GM23248 (cell line): ENCODE measurements at regions not wholly inside any gene's neighbourhood (a gene's known extent, or its start where the extent isn't known, plus 50 kb on each side); places are given as distances from the start of the nearest gene placed in this dataset.

Experiments used
- DNase-seq: peaks from one replicate; pipeline ENCODE4 v3.0.0-alpha.2; 2015
- H2AFZ ChIP-seq: fragments of 200-600 bp; sonication (generic); 2 replicates; pipeline ENCODE4 v1.6.1; 2016; ENCODE audit warnings: antibody characterized with exemption
- H3F3A ChIP-seq: fragments of 200-600 bp; sonication (generic); 2 replicates; pipeline ENCODE4 v1.6.1; 2016; ENCODE audit warnings: mild to moderate bottlenecking, antibody characterized with exemption, mixed run types; ENCODE audit not compliant: insufficient read depth
- H3K27ac ChIP-seq: fragments of 200-600 bp; sonication (generic); 2 replicates; pipeline ENCODE4 v1.5.1; 2016; ENCODE audit warnings: mild to moderate bottlenecking
- H3K27me3 ChIP-seq: fragments of 200-600 bp; sonication (generic); replicated peaks from 2 replicates; pipeline ENCODE4 v1.6.1; 2016; ENCODE audit warnings: mild to moderate bottlenecking; ENCODE audit not compliant: insufficient read depth
- H3K36me3 ChIP-seq: fragments of 200-600 bp; sonication (generic); 2 replicates; pipeline ENCODE4 v1.6.1; 2016; ENCODE audit warnings: low read depth, mild to moderate bottlenecking
- H3K4me1 ChIP-seq: fragments of 200-600 bp; sonication (generic); 2 replicates; pipeline ENCODE4 v1.6.1; 2016; ENCODE audit warnings: mild to moderate bottlenecking; ENCODE audit not compliant: insufficient read depth
- H3K4me2 ChIP-seq: fragments of 200-600 bp; sonication (generic); one replicate; pipeline ENCODE4 v1.6.1; 2016; ENCODE audit warnings: mild to moderate bottlenecking; ENCODE audit not compliant: unreplicated experiment
- H3K4me3 ChIP-seq: fragments of 200-600 bp; sonication (generic); 2 replicates; pipeline ENCODE4 v1.5.1; 2016; ENCODE audit warnings: mild to moderate bottlenecking
- H3K79me2 ChIP-seq: fragments of 200-600 bp; sonication (generic); 2 replicates; pipeline ENCODE4 v1.6.1; 2016; ENCODE audit warnings: mild to moderate bottlenecking; ENCODE audit not compliant: insufficient read depth
- H3K9ac ChIP-seq: fragments of 200-600 bp; sonication (generic); 2 replicates; pipeline ENCODE4 v1.6.1; 2016; ENCODE audit warnings: mild to moderate bottlenecking
- H3K9me2 ChIP-seq: fragments of 200-600 bp; sonication (generic); 2 replicates; pipeline ENCODE4 v1.6.1; 2016; ENCODE audit warnings: mixed run types, mild to moderate bottlenecking, moderate library complexity; ENCODE audit not compliant: insufficient read depth
- H3K9me3 ChIP-seq: fragments of 200-600 bp; sonication (generic); one replicate; pipeline ENCODE4 v1.6.1; 2017; ENCODE audit warnings: low read depth
- H4K20me1 ChIP-seq: fragments of 200-600 bp; sonication (generic); 2 replicates; pipeline ENCODE4 v1.6.0; 2016; ENCODE audit not compliant: insufficient read depth
- EZH2 ChIP-seq: fragments of 200-600 bp; sonication (generic); IDR thresholded peaks from 2 replicates; pipeline ENCODE4 v1.6.1; 2018; ENCODE audit warnings: antibody characterized with exemption, mild to moderate bottlenecking; ENCODE audit not compliant: insufficient read depth, poor library complexity, severe bottlenecking
- EZH2phosphoT487 ChIP-seq: fragments of 200-600 bp; sonication (generic); IDR thresholded peaks from 2 replicates; pipeline ENCODE4 v1.6.1; 2018; ENCODE audit warnings: antibody characterized with exemption, moderate library complexity, mild to moderate bottlenecking, low read depth; ENCODE audit not compliant: insufficient read depth
- WGBS, 2 experiments: methylation state at CpG; one replicate each; pipeline ENCODE4 v1.1.6; 2015 to 2017; ENCODE audit warnings: low lambda C conversion rate in 2 of 2, low coverage in 1 of 2; ENCODE audit errors: missing lambda C conversion rate in 2 of 2; 5-methylcytosine and 5-hydroxymethylcytosine counted together
- in situ Hi-C: fragments of 300-500 bp; cut with MboI; formaldehyde crosslinking; loops from 2 replicates; pipeline ENCODE4 v1.15.0; 2020

DNA sequence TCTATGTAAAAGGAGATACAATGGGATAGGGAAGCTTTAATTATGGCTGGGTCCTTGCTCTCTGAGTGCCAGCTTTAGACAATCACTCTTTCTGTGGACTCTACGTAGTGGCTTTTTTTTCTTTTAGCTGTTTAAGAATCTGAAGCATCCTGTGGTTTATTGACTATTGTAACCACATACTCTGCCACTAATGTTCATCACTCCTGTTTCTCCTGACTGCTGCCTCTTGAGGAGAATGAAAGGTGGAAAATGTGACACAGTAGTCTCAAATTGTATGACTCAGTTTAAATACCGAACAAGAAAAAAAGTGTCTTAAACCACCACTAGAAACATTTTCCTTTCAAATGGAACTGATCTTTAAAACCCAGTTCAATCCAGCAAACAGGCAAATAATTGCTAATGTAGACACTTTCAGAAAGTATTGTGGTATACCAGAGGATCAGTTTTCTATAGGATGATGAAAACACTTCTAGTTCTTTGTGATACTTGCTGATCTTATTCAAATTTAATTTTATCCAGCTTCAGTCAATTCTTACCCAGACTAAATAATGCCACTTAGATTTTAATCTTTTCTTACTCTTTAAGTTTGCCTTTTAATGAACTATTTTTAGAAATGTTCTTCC is 302.7 kb upstream of the PMFBP1 start:
- Histone ChIP-seq H3K27me3 (no peaks in the 10 kb centered on the region), H3K36me3 (no peaks in the 10 kb centered on the region), H3K9me3 (no peaks in the 10 kb centered on the region), H3F3A (peaks cover 16% of the 10 kb centered on the region; the same call in 1 of the 2 replicates), H3K9me2 (no peaks in the 10 kb centered on the region), H2AFZ (peak overlapping the region; percentile 35), H3K9ac (peak overlapping the region; percentile 35), H3K79me2 (no peaks in the 10 kb centered on the region), H4K20me1 (no peaks in the 10 kb centered on the region), H3K4me3 (peak overlapping the region; percentile 11), H3K4me2 (peak overlapping the region; percentile 52), H3K4me1 (peaks cover 22% of the 10 kb centered on the region), H3K27ac (peak overlapping the region; percentile 63)
- 2 to 4% methylated on average over 2 of the region's 2 CpGs for WGBS, 2 experiments
- DNase-seq: peak; percentile 92
- in situ Hi-C loops: loop anchor here (25.0 kb wide), 1 partner anchor 713 kb away; no protein-coding TSS in a partner anchor
- TF ChIP-seq EZH2: no peak
- TF ChIP-seq EZH2phosphoT487: peak; percentile 78

DNA sequence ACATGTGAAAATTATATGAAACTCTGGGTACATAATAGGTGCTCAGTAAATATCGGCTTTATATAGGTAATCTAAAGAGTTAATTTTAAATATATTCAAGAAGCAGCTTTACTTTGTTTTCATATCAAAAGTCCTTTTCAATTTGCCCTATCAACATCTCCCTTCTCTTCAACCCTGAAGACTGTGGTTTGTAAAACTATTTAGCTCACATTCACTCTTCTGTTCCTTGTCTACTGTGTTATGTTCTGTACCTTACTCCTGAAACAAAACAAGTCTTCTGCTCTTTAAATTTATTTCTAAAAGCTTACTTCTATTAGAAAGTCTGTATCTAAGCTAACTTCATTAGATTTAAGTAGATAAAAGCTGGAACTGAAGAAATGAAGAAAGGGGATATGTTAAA is 301.7 kb upstream of the PMFBP1 start:
- DNase-seq: no peak
- H3K27me3 ChIP-seq: no peaks in the 10 kb centered on the region
- WGBS, 2 experiments: 98 to 100% methylated on average over 1 of the region's 1 CpG
- no peaks in the 10 kb centered on the region for H3K36me3 ChIP-seq
- H2AFZ ChIP-seq: peak overlapping the region; percentile 35
- H3K9me3 ChIP-seq: no peaks in the 10 kb centered on the region
- no peaks in the 10 kb centered on the region for H3K9me2 ChIP-seq
- in situ Hi-C loops: no loop called here
- H3K4me3 ChIP-seq: no peak overlapping the region
- H4K20me1 ChIP-seq: no peaks in the 10 kb centered on the region
- H3K9ac ChIP-seq: peak overlapping the region; percentile 35; the same call in 1 of the 2 replicates
- peaks cover 16% of the 10 kb centered on the region; the same call in 1 of the 2 replicates for H3F3A ChIP-seq
- H3K27ac ChIP-seq: peak overlapping the region; percentile 63
- TF ChIP-seq EZH2: no peak
- no peak for TF ChIP-seq EZH2phosphoT487
- H3K4me2 ChIP-seq: peak overlapping the region; percentile 52
- peaks cover 24% of the 10 kb centered on the region for H3K4me1 ChIP-seq
- no peaks in the 10 kb centered on the region for H3K79me2 ChIP-seq

DNA sequence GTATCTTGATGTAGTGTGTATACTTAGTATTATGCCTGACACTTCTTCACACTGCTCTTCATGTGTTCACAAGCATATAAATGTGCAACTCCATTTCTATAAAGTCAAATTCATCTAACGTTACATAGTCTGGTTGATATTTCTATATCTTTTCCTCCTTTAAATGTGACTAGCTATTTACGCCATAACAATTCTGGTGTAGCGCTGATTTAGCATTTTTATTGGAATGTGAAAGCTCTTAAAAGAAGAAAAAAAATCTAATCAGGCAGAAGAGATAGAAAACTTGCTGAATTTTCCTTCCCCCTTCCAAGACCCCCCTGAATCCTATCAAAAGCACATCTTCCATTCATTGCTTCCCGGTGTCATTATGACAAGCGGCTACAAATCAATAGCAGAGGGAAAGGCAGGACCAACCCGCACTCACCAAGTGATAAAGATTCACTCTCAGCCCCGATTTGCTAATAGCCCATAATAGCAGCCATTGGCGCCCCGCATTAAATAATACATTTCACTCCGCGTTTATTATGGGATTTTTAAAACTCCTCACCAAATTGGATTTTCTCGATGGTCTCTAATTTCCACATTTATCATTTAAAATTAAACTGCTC is 299.5 kb upstream of the PMFBP1 start:
- Histone ChIP-seq H3K4me2 (no peak overlapping the region), H3K4me1 (peaks cover 38% of the 10 kb centered on the region), H3K9me2 (no peaks in the 10 kb centered on the region), H3F3A (peaks cover 16% of the 10 kb centered on the region; the same call in 1 of the 2 replicates), H3K27me3 (no peaks in the 10 kb centered on the region), H2AFZ (no peak overlapping the region), H3K9me3 (no peaks in the 10 kb centered on the region), H3K9ac (no peak overlapping the region), H3K27ac (no peak overlapping the region), H3K4me3 (no peak overlapping the region), H3K36me3 (no peaks in the 10 kb centered on the region), H4K20me1 (no peaks in the 10 kb centered on the region), H3K79me2 (no peaks in the 10 kb centered on the region)
- in situ Hi-C loops: no loop called here
- TF ChIP-seq EZH2: no peak
- no peak for TF ChIP-seq EZH2phosphoT487
- DNase-seq: no peak
- 95 to 98% methylated on average over 12 of the region's 12 CpGs for WGBS, 2 experiments

DNA sequence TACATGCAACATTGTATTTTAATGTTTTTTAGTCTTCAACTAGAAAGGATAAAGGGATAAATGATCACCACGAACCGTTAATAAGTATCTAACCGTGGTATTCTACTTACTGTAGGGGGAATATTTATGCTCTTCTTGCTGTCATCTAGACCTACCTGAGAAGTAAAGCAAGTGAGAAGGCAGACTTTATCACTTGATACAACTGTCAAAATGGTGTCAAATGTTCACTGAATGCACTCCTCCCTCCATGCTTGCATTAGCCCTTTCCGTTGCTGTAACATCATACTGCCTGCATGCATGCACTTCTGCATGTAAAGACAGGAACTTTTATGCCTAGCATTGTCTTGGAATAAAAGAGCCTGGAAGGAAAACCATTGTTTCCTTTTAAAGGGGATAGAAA is 298.6 kb upstream of the PMFBP1 start:
- Histone ChIP-seq H2AFZ (no peak overlapping the region), H3K4me2 (no peak overlapping the region), H3K36me3 (no peaks in the 10 kb centered on the region), H3K9ac (no peak overlapping the region), H3K9me3 (no peaks in the 10 kb centered on the region), H3K27ac (no peak overlapping the region), H3K4me1 (peaks cover 38% of the 10 kb centered on the region), H4K20me1 (no peaks in the 10 kb centered on the region), H3K27me3 (no peaks in the 10 kb centered on the region), H3K79me2 (no peaks in the 10 kb centered on the region), H3K4me3 (no peak overlapping the region), H3K9me2 (no peaks in the 10 kb centered on the region), H3F3A (peaks cover 16% of the 10 kb centered on the region; the same call in 1 of the 2 replicates)
- no peak for DNase-seq
- WGBS, 2 experiments: 98 to 99% methylated on average over 4 of the region's 4 CpGs
- in situ Hi-C loops: no loop called here
- TF ChIP-seq EZH2phosphoT487: no peak
- TF ChIP-seq EZH2: no peak
